Panc1 (cell line): ENCODE measurements at regions not wholly inside any gene's neighbourhood (a gene's known extent, or its start where the extent isn't known, plus 50 kb on each side); places are given as distances from the start of the nearest gene placed in this dataset.

Source experiments
- ATAC-seq: fragments of 200-7000 bp; cut with Tn5 transposase; 2 replicates; pipeline ENCODE4 v1.9.1; 2020; ENCODE audit warnings: mild to moderate bottlenecking, moderate library complexity
- BruUV-seq: library from RNA; stranded (reverse); fragments of 400-500 nt; replicated peaks from 2 replicates; lab custom pipeline; 2021; lab: Mats Ljungman, UMichigan
- CTCF ChIA-PET: fragments of 300-600 bp; sonication (Branson Sonifier 250); formaldehyde crosslinking; loops from one replicate; lab custom pipeline; 2022; ENCODE audit warnings: antibody characterized with exemption; lab: Charles Lee
- POLR2A ChIA-PET: fragments of 300-600 bp; sonication (Branson Sonifier 250); formaldehyde crosslinking; loops from one replicate; lab custom pipeline; 2022; ENCODE audit warnings: antibody characterized with exemption; lab: Charles Lee
- DNase-seq: peaks from one replicate; pipeline ENCODE4 v3.0.0-alpha.2; 2010; ENCODE audit warnings: low read depth, low spot score
- H3K27ac ChIP-seq: 2 replicates; pipeline ENCODE4 v1.5.1; 2011; ENCODE audit warnings: mild to moderate bottlenecking, low read length, inconsistent platforms
- H3K27me3 ChIP-seq: fragments of 200-500 bp; sonication (Bioruptor generic); 2 replicates; pipeline ENCODE4 v1.6.0; 2014; ENCODE audit warnings: low read length, inconsistent platforms; ENCODE audit not compliant: control insufficient read depth, insufficient read depth
- H3K36me3 ChIP-seq: fragments of 200-500 bp; sonication (Bioruptor generic); 2 replicates; pipeline ENCODE4 v1.5.1; 2014; ENCODE audit warnings: inconsistent platforms, mild to moderate bottlenecking, low read length, moderate library complexity; ENCODE audit not compliant: control insufficient read depth, insufficient read depth
- H3K4me1 ChIP-seq: 2 replicates; pipeline ENCODE4 v1.5.1; 2011; ENCODE audit warnings: inconsistent platforms, mild to moderate bottlenecking, low read length, moderate library complexity; ENCODE audit not compliant: control insufficient read depth, insufficient read depth
- H3K4me3 ChIP-seq, 2 experiments: 2 replicates each; pipeline ENCODE4 v1.5.1; 2011 to 2012; ENCODE audit warnings: low read depth in 2 of 2, low read length in 2 of 2, mild to moderate bottlenecking in 2 of 2, inconsistent platforms in 1 of 2, moderate library complexity in 1 of 2
- H3K9me3 ChIP-seq: fragments of 200-500 bp; sonication (Bioruptor generic); 2 replicates; pipeline ENCODE4 v1.5.1; 2014; ENCODE audit warnings: low read depth, mild to moderate bottlenecking, inconsistent platforms, low read length, moderate library complexity; ENCODE audit not compliant: control insufficient read depth, insufficient read depth
- POLR2AphosphoS5 ChIP-seq: IDR thresholded peaks from 2 replicates; pipeline ENCODE4 v1.6.1; 2012; ENCODE audit warnings: mild to moderate bottlenecking, low read depth, low read length, moderate library complexity
- SIN3A ChIP-seq: IDR thresholded peaks from 2 replicates; pipeline ENCODE4 v1.6.1; 2012; ENCODE audit warnings: low read depth, mild to moderate bottlenecking, low read length, moderate library complexity, borderline replicate concordance; ENCODE audit not compliant: insufficient read depth
- TCF7L2 ChIP-seq: IDR thresholded peaks from 2 replicates; pipeline ENCODE4 v1.6.1; 2011; ENCODE audit warnings: mild to moderate bottlenecking, low read depth, low read length, inconsistent platforms
- in situ Hi-C: cut with HindIII; loops from 2 replicates; pipeline ENCODE4 v1.10.0; 2016; ENCODE audit warnings: low sequenced_read_pairs, low pct_unique_long_range_greater_than_20kb
- intact Hi-C: fragments of 100-400 bp; cut with micrococcal nuclease; formaldehyde crosslinking; loops from one replicate; pipeline ENCODE4 v1.10.0; 2022; ENCODE audit not compliant: unreplicated experiment
- TF ChIP-seq, protein P1 (sequence below): fragments of 450-650 bp; IDR thresholded peaks from 2 replicates; pipeline ENCODE4 v1.5.1; 2017; ENCODE audit warnings: mild to moderate bottlenecking
- TF ChIP-seq, protein P2 (sequence below), 2 experiments: IDR thresholded peaks; 2 replicates each; pipeline ENCODE4 v1.6.1; 2011 to 2012; ENCODE audit warnings: low read depth in 2 of 2, control low read depth in 1 of 2, low read length in 1 of 2, mild to moderate bottlenecking in 1 of 2, moderate library complexity in 1 of 2; ENCODE audit not compliant: insufficient read depth in 1 of 2

DNA sequence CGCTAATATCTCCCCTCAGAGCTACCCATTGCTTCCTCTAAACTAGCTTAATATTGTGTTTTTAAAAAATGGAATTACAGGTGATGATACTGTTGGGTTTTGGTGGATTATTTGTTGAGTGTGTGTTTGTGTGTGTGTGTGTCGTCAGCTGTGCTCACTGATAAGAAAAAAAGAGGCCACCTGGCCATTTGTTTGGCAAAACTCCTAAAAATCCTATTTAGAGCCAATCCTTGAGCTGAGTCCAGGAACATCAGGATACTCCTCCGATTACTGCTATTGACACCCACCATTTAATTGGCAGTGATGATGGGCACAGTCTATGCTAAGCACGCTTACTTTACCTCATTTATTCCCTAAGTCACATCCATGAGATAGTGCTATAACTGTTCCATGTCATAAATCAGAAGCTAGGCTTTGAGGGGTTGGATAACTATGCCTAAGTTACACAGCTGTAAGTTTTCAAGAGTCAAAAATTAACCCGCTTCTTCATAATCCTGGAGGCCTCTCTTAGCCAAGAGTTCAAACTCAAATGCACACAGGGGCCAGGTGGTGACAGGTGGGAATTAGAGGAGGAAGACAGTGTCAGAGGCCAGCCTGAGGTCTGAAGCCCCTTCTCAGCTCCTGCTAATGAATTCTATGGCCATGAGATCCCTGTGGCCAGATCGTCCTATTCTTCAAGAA is 1026.6 kb upstream of the TMEM132C start:
- in situ Hi-C loops: no loop called here

DNA sequence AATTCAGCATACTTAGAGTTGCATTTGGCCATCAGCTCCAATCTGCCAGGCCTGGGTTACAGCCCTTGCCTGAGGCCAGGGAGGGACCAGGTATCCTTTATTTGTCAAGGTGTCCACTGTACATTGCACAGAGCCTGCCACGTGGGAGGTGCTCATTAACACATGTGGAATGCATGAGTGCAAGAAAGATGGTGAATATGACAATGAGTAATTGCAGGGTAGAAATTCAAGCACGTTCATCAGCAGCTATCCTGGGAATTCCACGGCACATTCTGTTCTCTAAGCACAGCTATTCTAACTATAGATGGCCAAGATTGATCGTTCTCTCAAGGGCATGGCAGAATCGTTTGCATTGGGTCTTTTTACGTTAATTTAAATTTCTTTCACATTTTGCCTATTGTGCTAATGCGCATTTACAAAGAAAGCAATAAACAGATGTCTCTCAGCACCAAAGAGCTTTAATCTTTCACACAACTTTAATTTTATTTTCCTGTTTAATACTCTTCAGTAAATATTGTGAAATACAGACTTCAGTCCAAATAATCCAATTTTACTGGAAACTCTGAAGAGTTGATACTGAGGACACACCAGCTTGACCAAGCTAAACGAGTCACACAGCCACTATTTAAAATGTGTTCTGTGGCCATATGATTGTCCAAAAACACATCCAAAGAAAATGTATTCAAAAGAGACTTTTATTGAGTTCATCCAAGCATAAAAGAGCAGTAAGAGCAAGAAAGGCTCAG is 1025.7 kb upstream of the TMEM132C start:
- Histone ChIP-seq H3K4me3 (no peak overlapping the region), H3K4me1 (no peaks in the 10 kb centered on the region), H3K27me3 (no peaks in the 10 kb centered on the region), H3K9me3 (no peaks in the 10 kb centered on the region), H3K27ac (no peak overlapping the region), H3K36me3 (no peaks in the 10 kb centered on the region)
- BruUV-seq: no TSS peak
- CTCF ChIA-PET: no interaction called here
- POLR2A ChIA-PET: no interaction called here
- in situ Hi-C loops: no loop called here
- TF ChIP-seq, protein P1, sequence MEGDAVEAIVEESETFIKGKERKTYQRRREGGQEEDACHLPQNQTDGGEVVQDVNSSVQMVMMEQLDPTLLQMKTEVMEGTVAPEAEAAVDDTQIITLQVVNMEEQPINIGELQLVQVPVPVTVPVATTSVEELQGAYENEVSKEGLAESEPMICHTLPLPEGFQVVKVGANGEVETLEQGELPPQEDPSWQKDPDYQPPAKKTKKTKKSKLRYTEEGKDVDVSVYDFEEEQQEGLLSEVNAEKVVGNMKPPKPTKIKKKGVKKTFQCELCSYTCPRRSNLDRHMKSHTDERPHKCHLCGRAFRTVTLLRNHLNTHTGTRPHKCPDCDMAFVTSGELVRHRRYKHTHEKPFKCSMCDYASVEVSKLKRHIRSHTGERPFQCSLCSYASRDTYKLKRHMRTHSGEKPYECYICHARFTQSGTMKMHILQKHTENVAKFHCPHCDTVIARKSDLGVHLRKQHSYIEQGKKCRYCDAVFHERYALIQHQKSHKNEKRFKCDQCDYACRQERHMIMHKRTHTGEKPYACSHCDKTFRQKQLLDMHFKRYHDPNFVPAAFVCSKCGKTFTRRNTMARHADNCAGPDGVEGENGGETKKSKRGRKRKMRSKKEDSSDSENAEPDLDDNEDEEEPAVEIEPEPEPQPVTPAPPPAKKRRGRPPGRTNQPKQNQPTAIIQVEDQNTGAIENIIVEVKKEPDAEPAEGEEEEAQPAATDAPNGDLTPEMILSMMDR: no peak
- TF ChIP-seq POLR2AphosphoS5: no peak
- TF ChIP-seq TCF7L2: no peak
- TF ChIP-seq, protein P2, sequence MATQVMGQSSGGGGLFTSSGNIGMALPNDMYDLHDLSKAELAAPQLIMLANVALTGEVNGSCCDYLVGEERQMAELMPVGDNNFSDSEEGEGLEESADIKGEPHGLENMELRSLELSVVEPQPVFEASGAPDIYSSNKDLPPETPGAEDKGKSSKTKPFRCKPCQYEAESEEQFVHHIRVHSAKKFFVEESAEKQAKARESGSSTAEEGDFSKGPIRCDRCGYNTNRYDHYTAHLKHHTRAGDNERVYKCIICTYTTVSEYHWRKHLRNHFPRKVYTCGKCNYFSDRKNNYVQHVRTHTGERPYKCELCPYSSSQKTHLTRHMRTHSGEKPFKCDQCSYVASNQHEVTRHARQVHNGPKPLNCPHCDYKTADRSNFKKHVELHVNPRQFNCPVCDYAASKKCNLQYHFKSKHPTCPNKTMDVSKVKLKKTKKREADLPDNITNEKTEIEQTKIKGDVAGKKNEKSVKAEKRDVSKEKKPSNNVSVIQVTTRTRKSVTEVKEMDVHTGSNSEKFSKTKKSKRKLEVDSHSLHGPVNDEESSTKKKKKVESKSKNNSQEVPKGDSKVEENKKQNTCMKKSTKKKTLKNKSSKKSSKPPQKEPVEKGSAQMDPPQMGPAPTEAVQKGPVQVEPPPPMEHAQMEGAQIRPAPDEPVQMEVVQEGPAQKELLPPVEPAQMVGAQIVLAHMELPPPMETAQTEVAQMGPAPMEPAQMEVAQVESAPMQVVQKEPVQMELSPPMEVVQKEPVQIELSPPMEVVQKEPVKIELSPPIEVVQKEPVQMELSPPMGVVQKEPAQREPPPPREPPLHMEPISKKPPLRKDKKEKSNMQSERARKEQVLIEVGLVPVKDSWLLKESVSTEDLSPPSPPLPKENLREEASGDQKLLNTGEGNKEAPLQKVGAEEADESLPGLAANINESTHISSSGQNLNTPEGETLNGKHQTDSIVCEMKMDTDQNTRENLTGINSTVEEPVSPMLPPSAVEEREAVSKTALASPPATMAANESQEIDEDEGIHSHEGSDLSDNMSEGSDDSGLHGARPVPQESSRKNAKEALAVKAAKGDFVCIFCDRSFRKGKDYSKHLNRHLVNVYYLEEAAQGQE (IDR thresholded peaks at IDR 0.05; ENCODE audit: insufficient read depth in 1 of 2, low read depth in 2 of 2, low read length in 1 of 2): no peak
- no peak for TF ChIP-seq SIN3A
- ATAC-seq (no peak), DNase-seq (no peak)
- intact Hi-C loops: no loop called here

More for the DNA sequence above, 1026.6 kb upstream of the TMEM132C start:
- Histone ChIP-seq H3K27ac (no peak overlapping the region), H3K9me3 (no peaks in the 10 kb centered on the region), H3K27me3 (no peaks in the 10 kb centered on the region), H3K4me1 (no peaks in the 10 kb centered on the region), H3K4me3 (no peak overlapping the region), H3K36me3 (no peaks in the 10 kb centered on the region)
- DNase-seq (no peak), ATAC-seq (no peak)
- intact Hi-C loops: no loop called here
- TF ChIP-seq, protein P1: no peak
- TF ChIP-seq POLR2AphosphoS5 (no peak), SIN3A (no peak), TCF7L2 (no peak)
- TF ChIP-seq, protein P2 (IDR thresholded peaks at IDR 0.05; ENCODE audit: insufficient read depth in 1 of 2, low read depth in 2 of 2, low read length in 1 of 2): no peak
- ChIA-PET CTCF (no interaction called here), POLR2A (no interaction called here)
- no TSS peak for BruUV-seq
